ENCODE measurements at regions not wholly inside any gene's neighbourhood (a gene's known extent, or its start where the extent isn't known, plus 50 kb on each side); places are given as distances from the start of the nearest gene placed in this dataset.

GRCh38 chr6:154908723-154909122 is 86.4 kb upstream of the TIAM2 start:
- no peak overlapping the region for H3K4me3 ChIP-seq (ENCODE audit: low read length)
- TF ChIP-seq CTCF (conservative IDR thresholded peaks at IDR 0.05; ENCODE audit: low read depth, low read length): no peak
- DNase-seq (ENCODE audit: low read depth): no peak

- TF ChIP-seq CTCF (conservative IDR thresholded peaks at IDR 0.05; ENCODE audit: low read depth, low read length): no peak
- no peak overlapping the region for H3K4me3 ChIP-seq (ENCODE audit: low read length)
- DNase-seq (ENCODE audit: low read depth): no peak
Measured at GRCh38 chr6:154909311-154909710, 85.8 kb upstream of the TIAM2 start.

- H3K4me3 ChIP-seq (ENCODE audit: low read length): no peak overlapping the region
- no peak for DNase-seq (ENCODE audit: low read depth)
- no peak for TF ChIP-seq CTCF (conservative IDR thresholded peaks at IDR 0.05; ENCODE audit: low read depth, low read length)
Measured at GRCh38 chr6:154909821-154910220, 85.3 kb upstream of the TIAM2 start.

GRCh38 chr6:154914288-154914687 is 80.8 kb upstream of the TIAM2 start:
- no peak overlapping the region for H3K4me3 ChIP-seq (ENCODE audit: low read length)
- no peak for TF ChIP-seq CTCF (conservative IDR thresholded peaks at IDR 0.05; ENCODE audit: low read depth, low read length)
- no peak for DNase-seq (ENCODE audit: low read depth)

GRCh38 chr6:154916857-154917256 is 78.3 kb upstream of the TIAM2 start:
- TF ChIP-seq CTCF (conservative IDR thresholded peaks at IDR 0.05; ENCODE audit: low read depth, low read length): no peak
- no peak for DNase-seq (ENCODE audit: low read depth)
- no peak overlapping the region for H3K4me3 ChIP-seq (ENCODE audit: low read length)

- TF ChIP-seq CTCF (conservative IDR thresholded peaks at IDR 0.05; ENCODE audit: low read depth, low read length): no peak
Measured at GRCh38 chr6:154917941-154918340, 77.2 kb upstream of the TIAM2 start.

GRCh38 chr6:154919806-154920205 is 75.3 kb upstream of the TIAM2 start:
- no peak for TF ChIP-seq CTCF (conservative IDR thresholded peaks at IDR 0.05; ENCODE audit: low read depth, low read length)
- H3K4me3 ChIP-seq (ENCODE audit: low read length): no peak overlapping the region
- no peak for DNase-seq (ENCODE audit: low read depth)

More at GRCh38 chr6:154917941-154918340, 77.2 kb upstream of the TIAM2 start:
- DNase-seq (ENCODE audit: low read depth): no peak
- H3K4me3 ChIP-seq (ENCODE audit: low read length): no peak overlapping the region
